ENCODE measurements at regions not wholly inside any gene's neighbourhood (a gene's known extent, or its start where the extent isn't known, plus 50 kb on each side); places are given as distances from the start of the nearest gene placed in this dataset.

GRCh38 chr9:92196400-92196799 is 81.2 kb upstream of the SPTLC1 start:
- TF ChIP-seq FOXK2 (IDR thresholded peaks at IDR 0.05) = no peak
- no peak for TF ChIP-seq CTBP1 (IDR thresholded peaks at IDR 0.05; ENCODE audit: borderline replicate concordance)
- TF ChIP-seq SP1 (IDR thresholded peaks at IDR 0.05) = no peak
- no peak for TF ChIP-seq ARNT (IDR thresholded peaks at IDR 0.05)

All from HEK293T (cell line).